ENCODE measurements at regions not wholly inside any gene's neighbourhood (a gene's known extent, or its start where the extent isn't known, plus 50 kb on each side); places are given as distances from the start of the nearest gene placed in this dataset.

DNA sequence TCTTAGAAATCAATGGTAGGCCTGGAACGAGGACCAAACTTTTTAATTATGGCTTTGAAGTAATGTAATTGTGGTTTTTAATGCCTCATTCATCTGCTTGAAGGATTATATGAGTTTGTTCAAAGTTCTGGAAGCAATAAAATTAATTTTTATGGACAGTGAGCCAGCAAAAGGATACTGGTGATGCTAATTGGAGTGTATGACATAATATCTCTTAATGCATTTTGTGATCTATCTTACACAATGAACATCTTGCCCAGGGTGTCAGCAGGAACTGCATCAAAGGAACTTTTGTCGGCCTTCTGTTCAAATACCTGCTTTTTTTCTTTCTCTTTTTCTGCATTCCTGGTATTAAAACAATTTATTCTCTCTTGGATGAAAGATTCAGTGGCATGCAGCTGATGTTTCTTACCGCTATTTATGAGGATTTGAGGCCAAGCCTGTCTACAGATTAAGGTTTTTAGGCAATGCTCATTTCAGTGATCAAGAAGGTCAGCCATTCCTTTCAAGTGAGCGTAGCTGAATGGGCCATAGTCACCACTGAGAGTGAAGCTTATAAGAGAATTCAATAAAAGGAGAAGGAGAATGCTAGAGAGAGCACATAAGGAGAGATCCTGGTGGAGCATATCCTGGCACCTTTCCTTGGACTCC lies 974.8 kb downstream of the SORCS3 start:
- TF ChIP-seq, protein P1, sequence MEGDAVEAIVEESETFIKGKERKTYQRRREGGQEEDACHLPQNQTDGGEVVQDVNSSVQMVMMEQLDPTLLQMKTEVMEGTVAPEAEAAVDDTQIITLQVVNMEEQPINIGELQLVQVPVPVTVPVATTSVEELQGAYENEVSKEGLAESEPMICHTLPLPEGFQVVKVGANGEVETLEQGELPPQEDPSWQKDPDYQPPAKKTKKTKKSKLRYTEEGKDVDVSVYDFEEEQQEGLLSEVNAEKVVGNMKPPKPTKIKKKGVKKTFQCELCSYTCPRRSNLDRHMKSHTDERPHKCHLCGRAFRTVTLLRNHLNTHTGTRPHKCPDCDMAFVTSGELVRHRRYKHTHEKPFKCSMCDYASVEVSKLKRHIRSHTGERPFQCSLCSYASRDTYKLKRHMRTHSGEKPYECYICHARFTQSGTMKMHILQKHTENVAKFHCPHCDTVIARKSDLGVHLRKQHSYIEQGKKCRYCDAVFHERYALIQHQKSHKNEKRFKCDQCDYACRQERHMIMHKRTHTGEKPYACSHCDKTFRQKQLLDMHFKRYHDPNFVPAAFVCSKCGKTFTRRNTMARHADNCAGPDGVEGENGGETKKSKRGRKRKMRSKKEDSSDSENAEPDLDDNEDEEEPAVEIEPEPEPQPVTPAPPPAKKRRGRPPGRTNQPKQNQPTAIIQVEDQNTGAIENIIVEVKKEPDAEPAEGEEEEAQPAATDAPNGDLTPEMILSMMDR (conservative IDR thresholded peaks at IDR 0.05; ENCODE audit: low read depth, low read length), result no peak
- TF ChIP-seq MAFK (IDR thresholded peaks at IDR 0.05; ENCODE audit: low read depth, low read length), result no peak
- TF ChIP-seq RFX5 (IDR thresholded peaks at IDR 0.05; ENCODE audit: low read depth, low read length), result no peak
- no peak for TF ChIP-seq POLR2A (IDR thresholded peaks at IDR 0.05; ENCODE audit: low read depth, low read length)
- TF ChIP-seq FOS (IDR thresholded peaks at IDR 0.05; ENCODE audit: low read depth, low read length), result no peak
- TF ChIP-seq CEBPB (IDR thresholded peaks at IDR 0.05; ENCODE audit: low read depth, low read length), result no peak
- TF ChIP-seq, protein P2, sequence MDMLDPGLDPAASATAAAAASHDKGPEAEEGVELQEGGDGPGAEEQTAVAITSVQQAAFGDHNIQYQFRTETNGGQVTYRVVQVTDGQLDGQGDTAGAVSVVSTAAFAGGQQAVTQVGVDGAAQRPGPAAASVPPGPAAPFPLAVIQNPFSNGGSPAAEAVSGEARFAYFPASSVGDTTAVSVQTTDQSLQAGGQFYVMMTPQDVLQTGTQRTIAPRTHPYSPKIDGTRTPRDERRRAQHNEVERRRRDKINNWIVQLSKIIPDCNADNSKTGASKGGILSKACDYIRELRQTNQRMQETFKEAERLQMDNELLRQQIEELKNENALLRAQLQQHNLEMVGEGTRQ (IDR thresholded peaks at IDR 0.05; ENCODE audit: low read depth, low read length), result no peak
- TF ChIP-seq MXI1 (IDR thresholded peaks at IDR 0.05; ENCODE audit: borderline replicate concordance, low read depth, low read length), result no peak
- TF ChIP-seq MAZ (IDR thresholded peaks at IDR 0.05; ENCODE audit: borderline replicate concordance, low read depth, low read length), result no peak
- no peak for TF ChIP-seq SMC3 (IDR thresholded peaks at IDR 0.05; ENCODE audit: low read depth, low read length)
- no peak for TF ChIP-seq RAD21 (IDR thresholded peaks at IDR 0.05; ENCODE audit: low read length)
- no peak for TF ChIP-seq NFE2L2 (IDR thresholded peaks at IDR 0.05; ENCODE audit: low read depth, low read length)
